Heart left ventricle (tissue), 16 donors: ENCODE measurements at regions not wholly inside any gene's neighbourhood (a gene's known extent, or its start where the extent isn't known, plus 50 kb on each side); places are given as distances from the start of the nearest gene placed in this dataset.
"Not testable (repeated sequence)": the region's sequence is repeated elsewhere in the genome, so short reads cannot be mapped to it uniquely, and the experiment has no call there.

ENCODE experiments used
- ATAC-seq, 4 donors: fragments of 200-7000 bp; cut with Tn5 transposase; one replicate each; pipeline ENCODE4 v1.9.1; 2020 to 2022; ENCODE audit warnings: moderate library complexity in 4 of 4, mild to moderate bottlenecking in 3 of 4, moderate number of reproducible peaks in 1 of 4
- DNase-seq, 5 donors: peaks; one replicate each; pipeline ENCODE4 v3.0.0-alpha.2; 2020
- H3K27ac ChIP-seq, 12 donors: fragments of 200-600 bp; sonication (generic) in 4 of 12; one replicate each; pipeline versions ENCODE4 v1.5.0 to v1.8.0; 2016 to 2022; ENCODE audit warnings: mild to moderate bottlenecking in 2 of 12
- H3K27me3 ChIP-seq, 9 donors: fragments of 200-600 bp; sonication (generic) in 2 of 9; one replicate each; pipeline versions ENCODE4 v1.5.1 to v1.8.0; 2016 to 2022; ENCODE audit warnings: mild to moderate bottlenecking in 3 of 9
- H3K36me3 ChIP-seq, 9 donors: fragments of 200-600 bp; sonication (generic) in 2 of 9; one replicate each; pipeline versions ENCODE4 v1.5.0 to v1.8.0; 2018 to 2022; ENCODE audit warnings: mild to moderate bottlenecking in 2 of 9
- H3K4me1 ChIP-seq, 12 donors: fragments of 200-600 bp; sonication (generic) in 4 of 12; one replicate each; pipeline versions ENCODE4 v1.5.0 to v1.8.0; 2016 to 2022; ENCODE audit warnings: mild to moderate bottlenecking in 3 of 12
- H3K4me3 ChIP-seq, 12 donors: fragments of 200-600 bp; sonication (generic) in 4 of 12; one replicate each; pipeline versions ENCODE4 v1.5.0 to v1.8.0; 2017 to 2022; ENCODE audit warnings: mild to moderate bottlenecking in 9 of 12, moderate library complexity in 4 of 12
- H3K9me3 ChIP-seq, 12 donors: fragments of 200-600 bp; sonication (generic) in 4 of 12; one replicate each; pipeline versions ENCODE4 v1.5.0 to v1.8.0; 2016 to 2022; ENCODE audit warnings: mild to moderate bottlenecking in 1 of 12
- POLR2A ChIP-seq, 2 donors: fragments of 450-650 bp; IDR thresholded peaks; one replicate each; pipeline ENCODE4 v1.6.1; 2017; ENCODE audit warnings: antibody characterized with exemption in 2 of 2, mild to moderate bottlenecking in 2 of 2, moderate library complexity in 2 of 2
- WGBS, 4 donors: extraction: QIAGEN DNeasy Blood & Tissue Kit in 2 of 4; methylation state at CpG; one replicate each; pipeline versions ENCODE4 v1.1.5 to v1.1.7; 2013 to 2018; 5-methylcytosine and 5-hydroxymethylcytosine counted together
- intact Hi-C, 10 donors: fragments of 100-400 bp; cut with DNase I; formaldehyde crosslinking; loops; one replicate each; pipeline versions ENCODE4 v1.11.1 to v1.14.2; 2022
- TF ChIP-seq, protein P1 (sequence below), 12 donors: fragments of 200-600 bp; sonication (generic) in 4 of 12; IDR thresholded peaks; one replicate each; pipeline versions ENCODE4 v1.5.0 to v1.8.0; 2018 to 2022; ENCODE audit warnings: antibody characterized with exemption in 12 of 12, mild to moderate bottlenecking in 5 of 12
- donor health status: ischemic (EF 13 %, LVEDD 7.1; RV severe dilation, severe dysfunction).
- donor health status: healthy with polysubstance abuse.
- donor health status: DM: no; HTN: yes; CAD: no.
- donor health status: DM: no; HTN: no; CAD: no.
- donor health status: ischemic (EF 25% LVEDD 6.9; RV normal size, moderate dysfunction).
- donor health status: ischemic (EF 25% LVEDD 5.7; RV mildly dilated, moderate dysfunction).
- donor health status: healthy.
- donor health status: DM: yes; HTN: yes; CAD: no.
- donor health status: ischemic (EF 35%, LVEDD 5.7; RV mildly dilated, moderate dysfunction).
- donor health status: nonischemic (EF 11% LVEDD 7.7; RV severe dilation, severe dysfunction).
- donor health status: DM: yes; HTN: yes; CAD: no.
- donor health status: PGD.
- donor health status: ischemic (EF 29% LVEDD 5.4; RV normal size, mild dysfunction).
- donor health status: nonischemic (EF 23%, LVEDD 6.1; RV moderate dilation, normal function).

DNA sequence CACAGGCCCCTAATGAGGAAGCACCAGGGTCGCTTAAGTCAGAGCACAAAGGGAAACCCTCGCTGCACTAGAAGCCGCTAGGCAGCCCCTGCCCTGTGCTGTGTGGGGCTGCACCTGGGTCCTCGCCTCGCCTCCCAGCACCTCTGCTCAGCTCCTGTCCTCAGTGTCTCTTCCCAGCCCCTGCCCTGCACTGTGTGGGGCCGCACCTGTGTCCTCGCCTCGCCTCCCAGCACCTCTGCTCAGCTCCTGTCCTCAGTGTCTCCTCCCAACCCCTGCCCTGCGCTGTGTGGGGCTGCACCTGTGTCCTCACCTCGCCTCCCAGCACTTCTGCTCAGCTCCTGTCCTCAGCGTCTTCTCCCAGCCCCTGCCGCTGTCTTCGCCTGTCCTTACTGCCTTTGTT is 342.8 kb downstream of the EIPR1 start:
- Histone ChIP-seq H3K36me3 (no peaks in the 10 kb centered on the region), H3K4me1 (no peaks in the 10 kb centered on the region), H3K9me3 (peaks cover 0 to 8% (median 0%) of the 10 kb centered on the region in 12 donors), H3K4me3 (no peak overlapping the region), H3K27me3 (peaks cover 0 to 6% (median 0%) of the 10 kb centered on the region in 9 donors), H3K27ac (no peak overlapping the region)
- TF ChIP-seq, protein P1, sequence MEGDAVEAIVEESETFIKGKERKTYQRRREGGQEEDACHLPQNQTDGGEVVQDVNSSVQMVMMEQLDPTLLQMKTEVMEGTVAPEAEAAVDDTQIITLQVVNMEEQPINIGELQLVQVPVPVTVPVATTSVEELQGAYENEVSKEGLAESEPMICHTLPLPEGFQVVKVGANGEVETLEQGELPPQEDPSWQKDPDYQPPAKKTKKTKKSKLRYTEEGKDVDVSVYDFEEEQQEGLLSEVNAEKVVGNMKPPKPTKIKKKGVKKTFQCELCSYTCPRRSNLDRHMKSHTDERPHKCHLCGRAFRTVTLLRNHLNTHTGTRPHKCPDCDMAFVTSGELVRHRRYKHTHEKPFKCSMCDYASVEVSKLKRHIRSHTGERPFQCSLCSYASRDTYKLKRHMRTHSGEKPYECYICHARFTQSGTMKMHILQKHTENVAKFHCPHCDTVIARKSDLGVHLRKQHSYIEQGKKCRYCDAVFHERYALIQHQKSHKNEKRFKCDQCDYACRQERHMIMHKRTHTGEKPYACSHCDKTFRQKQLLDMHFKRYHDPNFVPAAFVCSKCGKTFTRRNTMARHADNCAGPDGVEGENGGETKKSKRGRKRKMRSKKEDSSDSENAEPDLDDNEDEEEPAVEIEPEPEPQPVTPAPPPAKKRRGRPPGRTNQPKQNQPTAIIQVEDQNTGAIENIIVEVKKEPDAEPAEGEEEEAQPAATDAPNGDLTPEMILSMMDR (IDR thresholded peaks at IDR 0.05), result no peak
- TF ChIP-seq POLR2A (IDR thresholded peaks at IDR 0.05), result no peak
- ATAC-seq (peak in 1 of 4 donors; percentile 64), DNase-seq (no peak)
- intact Hi-C loops, result no loop called here
- 81 to 87% (median 83%) methylated on average over 13 of the region's 13 CpGs for WGBS, 4 donors

DNA sequence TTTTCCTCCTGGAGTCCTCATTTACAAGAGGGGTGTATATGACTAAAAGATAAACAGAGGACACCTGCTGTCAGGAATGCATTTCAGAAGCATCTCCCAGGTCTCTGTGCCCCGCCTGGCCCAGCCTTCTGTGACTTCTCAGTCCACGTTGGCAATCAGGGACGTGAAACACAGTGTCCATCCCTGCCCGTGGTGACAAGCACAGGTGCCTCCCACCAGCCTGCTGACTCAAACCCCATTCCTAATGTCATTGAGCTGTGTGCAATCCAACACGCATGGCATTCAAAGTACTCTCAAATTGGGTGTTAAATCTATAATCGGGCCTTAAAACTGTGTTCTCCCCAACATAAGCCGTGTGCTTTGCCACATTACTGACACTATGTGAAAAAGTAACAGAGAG is 343.2 kb downstream of the EIPR1 start:
- no peak for DNase-seq
- 65 to 77% (median 73%) methylated on average over 7 of the region's 7 CpGs for WGBS, 4 donors
- intact Hi-C loops, result no loop called here

DNA sequence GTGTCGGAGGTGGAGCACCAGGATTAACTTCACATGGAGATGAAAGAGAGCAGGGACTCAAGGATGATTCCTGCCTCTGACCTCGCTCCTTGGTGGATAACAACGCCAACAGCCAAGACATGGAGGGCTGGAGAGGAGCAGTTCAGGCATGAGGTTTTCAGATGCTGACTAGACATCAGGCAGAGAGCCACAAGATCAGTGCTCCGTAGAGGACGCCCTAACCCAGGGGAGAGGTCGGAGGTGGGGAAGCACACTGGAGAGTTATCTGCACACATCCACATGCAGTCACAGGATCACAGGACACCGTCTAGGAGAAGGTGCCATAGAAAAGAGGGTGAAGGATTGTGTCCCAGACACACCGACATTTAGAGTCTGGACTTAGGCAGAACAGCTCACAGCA is 344.3 kb downstream of the EIPR1 start:
- WGBS, 4 donors, result 71 to 82% (median 80%) methylated on average over 8 of the region's 8 CpGs
- Histone ChIP-seq H3K27me3 (no peaks in the 10 kb centered on the region), H3K9me3 (peaks cover 0 to 8% (median 0%) of the 10 kb centered on the region in 12 donors), H3K27ac (no peak overlapping the region), H3K4me3 (no peak overlapping the region), H3K36me3 (no peaks in the 10 kb centered on the region), H3K4me1 (no peaks in the 10 kb centered on the region)
- ATAC-seq (no peak), DNase-seq (no peak)
- intact Hi-C loops, result no loop called here
- TF ChIP-seq, protein P1 (IDR thresholded peaks at IDR 0.05), result no peak
- no peak for TF ChIP-seq POLR2A (IDR thresholded peaks at IDR 0.05)

More for the DNA sequence above, 343.2 kb downstream of the EIPR1 start:
- TF ChIP-seq POLR2A (IDR thresholded peaks at IDR 0.05), result no peak
- TF ChIP-seq, protein P1 (IDR thresholded peaks at IDR 0.05), result no peak
- peaks cover 0 to 8% (median 0%) of the 10 kb centered on the region in 12 donors for H3K9me3 ChIP-seq
- no peak overlapping the region for H3K27ac ChIP-seq
- no peak overlapping the region for H3K4me3 ChIP-seq
- H3K27me3 ChIP-seq, result peaks cover 0 to 6% (median 0%) of the 10 kb centered on the region in 9 donors
- H3K4me1 ChIP-seq, result no peaks in the 10 kb centered on the region
- H3K36me3 ChIP-seq, result no peaks in the 10 kb centered on the region
- no peak for ATAC-seq

DNA sequence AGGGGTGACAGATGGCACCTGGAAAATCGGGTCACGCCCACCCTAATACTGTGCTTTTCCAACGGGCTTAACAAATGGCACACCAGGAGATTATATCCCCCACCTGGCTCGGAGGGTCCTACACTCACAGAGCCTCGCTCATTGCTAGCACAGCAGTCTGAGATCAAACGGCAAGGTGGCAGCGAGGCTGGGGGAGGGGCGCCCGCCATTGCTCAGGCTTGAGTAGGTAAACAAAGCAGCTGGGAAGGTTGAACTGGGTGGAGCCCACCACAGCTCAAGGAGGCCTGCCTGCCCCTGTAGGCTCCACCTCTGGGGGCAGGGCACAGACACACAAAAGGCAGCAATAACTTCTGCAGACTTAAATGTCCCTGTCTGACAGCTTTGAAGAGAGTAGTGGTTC is 346.8 kb downstream of the EIPR1 start:
- H3K36me3 ChIP-seq, H3K9me3 ChIP-seq, intact Hi-C loops, ATAC-seq, DNase-seq, H3K4me1 ChIP-seq, H3K27me3 ChIP-seq, H3K4me3 ChIP-seq, H3K27ac ChIP-seq: not testable (repeated sequence)
- WGBS, 4 donors, result 80 to 94% (median 83%) methylated on average over 9 of the region's 9 CpGs; no CpG with 5 or more reads in 1 of the 4 donors

DNA sequence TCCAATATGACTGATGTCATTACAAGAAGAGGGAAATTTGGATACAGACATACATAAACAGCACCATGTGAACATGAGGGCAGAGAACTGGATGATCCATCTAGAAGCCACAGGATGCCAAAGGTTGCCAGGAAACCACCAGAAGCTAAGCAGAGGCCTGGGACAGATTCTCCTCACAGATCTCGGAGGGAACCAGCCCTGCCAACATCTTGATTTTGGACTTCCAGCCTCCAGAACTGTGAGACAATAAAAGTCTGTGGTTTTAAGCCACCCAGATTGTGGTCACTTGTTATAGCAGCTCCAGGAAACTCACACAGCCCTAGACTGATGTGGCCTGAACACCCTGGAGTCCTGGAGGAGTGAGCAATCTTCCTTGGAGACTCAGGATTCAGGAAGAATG is 351.6 kb downstream of the EIPR1 start:
- H3K27ac ChIP-seq, result no peak overlapping the region
- ATAC-seq, result no peak
- no peak overlapping the region for H3K4me3 ChIP-seq
- 52 to 73% (median 65%) methylated on average over 1 of the region's 1 CpG for WGBS, 4 donors
- no peaks in the 10 kb centered on the region for H3K36me3 ChIP-seq
- TF ChIP-seq, protein P1 (IDR thresholded peaks at IDR 0.05), result no peak
- TF ChIP-seq POLR2A (IDR thresholded peaks at IDR 0.05), result no peak
- H3K9me3 ChIP-seq, result peaks cover 0 to 8% (median 0%) of the 10 kb centered on the region in 12 donors
- no peak for DNase-seq
- H3K4me1 ChIP-seq, result no peaks in the 10 kb centered on the region
- intact Hi-C loops, result no loop called here
- H3K27me3 ChIP-seq, result no peaks in the 10 kb centered on the region
